ENCODE measurements at regions not wholly inside any gene's neighbourhood (a gene's known extent, or its start where the extent isn't known, plus 50 kb on each side); places are given as distances from the start of the nearest gene placed in this dataset.

GRCh38 chr5:152089644-152090043 is 165.0 kb upstream of the GLRA1 start:
- TF ChIP-seq CTCF (IDR thresholded peaks at IDR 0.05) (no peak), EP300 (IDR thresholded peaks at IDR 0.05) (no peak), POLR2A (IDR thresholded peaks at IDR 0.05) (no peak)

Measured in gastroesophageal sphincter (tissue), 3 donors.